NCI-H1694 (cell line): ENCODE measurements at regions not wholly inside any gene's neighbourhood (a gene's known extent, or its start where the extent isn't known, plus 50 kb on each side); places are given as distances from the start of the nearest gene placed in this dataset.
"Not testable (repeated sequence)": the region's sequence is repeated elsewhere in the genome, so short reads cannot be mapped to it uniquely, and the experiment has no call there.

ENCODE experiments used
- DNase-seq: peaks from one replicate; lab custom pipeline; 2025; lab: John Stamatoyannopoulos, UW

- DNase-seq, result no peak
Measured at GRCh38 chr6:6414931-6415330, 94.5 kb upstream of the F13A1 start.

GRCh38 chr6:6417475-6417874 lies 97.0 kb upstream of the F13A1 start:
- DNase-seq, result no peak

DNA sequence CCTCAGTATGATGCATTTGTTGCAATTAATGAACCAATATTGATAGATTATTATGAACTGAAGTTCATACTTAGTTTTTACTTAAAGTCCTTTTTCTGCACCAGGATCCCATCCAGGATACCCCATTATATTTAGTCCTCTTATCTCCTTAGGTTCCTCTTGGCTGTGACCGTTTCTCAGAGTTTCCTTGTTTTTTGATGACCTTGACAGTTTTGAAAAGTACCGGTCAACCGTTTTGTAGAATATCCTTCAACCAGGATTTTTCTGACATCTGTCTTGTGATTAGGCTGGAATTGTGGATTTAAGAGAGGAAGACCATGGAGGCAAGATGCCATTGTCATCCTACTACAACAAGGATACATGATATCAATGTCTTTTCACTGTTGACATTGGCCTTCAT lies 98.0 kb upstream of the F13A1 start:
- DNase-seq, result no peak

DNA sequence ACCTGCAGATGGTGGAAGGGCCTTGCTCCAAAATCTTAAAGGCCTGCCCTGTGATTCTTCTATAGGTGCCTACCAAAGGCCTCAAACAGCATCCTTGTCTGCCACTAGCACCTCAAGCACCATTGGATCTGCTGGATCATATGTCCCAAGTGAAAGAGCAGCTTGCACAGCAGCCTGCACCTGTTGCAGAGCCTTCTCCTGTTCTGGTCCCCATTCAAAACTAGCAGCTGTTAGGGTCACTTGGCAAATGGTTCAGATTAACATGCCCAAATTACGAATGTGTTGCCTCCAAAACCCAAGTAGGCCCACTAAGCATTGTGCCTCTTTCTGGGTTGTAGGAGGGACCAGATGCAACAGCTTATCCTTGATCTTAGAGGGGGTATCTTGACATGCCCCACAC lies 99.6 kb upstream of the F13A1 start:
- DNase-seq, result no peak

DNA sequence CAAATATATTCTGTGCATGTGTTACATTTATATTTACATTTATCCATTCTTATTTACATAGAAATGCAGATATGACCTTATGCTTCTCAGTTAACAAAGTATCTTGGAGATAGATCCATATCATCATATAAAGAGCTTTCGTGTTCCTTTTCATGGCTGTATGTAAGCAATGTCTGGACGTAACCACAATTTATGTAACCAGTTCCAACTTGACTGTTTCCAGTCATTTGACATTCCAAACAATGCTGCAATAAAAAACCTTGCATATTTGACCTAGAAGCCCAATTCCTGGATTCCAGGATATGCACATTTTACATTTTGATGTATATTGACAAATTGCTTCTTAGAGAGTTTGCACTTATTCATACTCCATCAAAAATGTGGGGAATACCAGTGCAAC lies 113.7 kb upstream of the F13A1 start:
- DNase-seq, result no peak

- no peak for DNase-seq
Measured at GRCh38 chr6:6434723-6435122, 114.3 kb upstream of the F13A1 start.

- no peak for DNase-seq
Measured at GRCh38 chr6:6436366-6436765, 115.9 kb upstream of the F13A1 start.

- DNase-seq, result no peak
Measured at GRCh38 chr6:6436946-6437345, 116.5 kb upstream of the F13A1 start.

DNA sequence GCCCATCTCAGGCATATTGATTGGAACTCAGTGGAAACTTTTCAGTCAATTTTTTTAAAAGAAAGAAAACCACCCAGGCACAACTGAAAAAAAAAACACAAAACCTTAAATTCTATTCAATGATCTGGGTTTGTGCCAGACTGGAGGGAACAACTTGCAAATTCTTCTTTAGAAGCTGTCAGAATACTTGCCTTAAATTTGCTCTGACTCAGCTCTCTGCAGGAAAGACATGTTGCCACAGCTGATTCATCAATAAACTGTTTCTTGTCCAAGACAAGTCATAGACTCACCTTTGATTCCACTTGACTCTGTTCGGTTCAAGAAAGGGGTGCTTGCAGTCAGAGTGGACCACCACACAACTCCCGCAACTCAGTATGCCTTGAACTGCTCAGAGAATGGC lies 117.8 kb upstream of the F13A1 start:
- no peak for DNase-seq

GRCh38 chr6:6439778-6440177 lies 119.3 kb upstream of the F13A1 start:
- DNase-seq, result no peak

DNA sequence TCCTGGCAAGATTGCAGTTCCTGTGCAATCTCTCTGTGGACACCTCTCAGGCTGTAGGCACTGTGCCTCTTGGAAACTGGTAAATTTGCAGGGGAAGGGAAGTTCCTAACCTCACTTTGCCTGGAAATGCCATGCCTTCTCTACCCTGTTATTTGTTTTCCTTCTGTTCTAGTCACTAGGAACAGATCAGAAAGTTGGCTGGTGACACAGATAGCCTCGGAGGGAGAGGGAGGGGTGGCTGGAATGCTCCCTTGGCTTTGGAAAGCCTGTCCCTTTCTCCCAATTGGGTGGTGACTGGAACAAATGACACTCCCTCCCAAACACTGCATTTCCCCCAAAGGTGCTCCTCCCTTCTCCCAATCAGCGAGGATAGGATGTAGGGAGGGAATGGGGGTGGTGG lies 131.5 kb upstream of the F13A1 start:
- DNase-seq, result no peak

GRCh38 chr6:6453186-6453585 lies 132.7 kb upstream of the F13A1 start:
- no peak for DNase-seq

- no peak for DNase-seq
Measured at GRCh38 chr6:6455272-6455671, 133.2 kb upstream of the LY86 start.

DNA sequence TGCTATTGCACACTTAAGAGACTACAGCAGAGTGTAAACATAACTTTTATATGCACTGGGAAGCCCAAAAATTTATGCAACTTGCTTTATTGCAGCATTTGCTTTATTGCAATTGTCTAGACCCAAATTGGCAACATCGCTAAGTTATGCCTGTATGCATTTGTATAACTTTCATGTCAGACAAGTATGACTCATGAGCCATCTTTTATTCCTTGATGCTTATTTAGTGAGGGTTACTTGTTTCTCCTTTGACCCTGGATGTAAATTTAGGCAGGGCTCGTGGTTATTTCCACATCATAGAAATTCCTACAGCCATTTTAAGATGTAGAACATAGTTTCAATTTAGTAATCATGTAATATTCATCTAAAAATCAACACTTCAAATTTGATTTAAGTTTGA lies 130.3 kb upstream of the LY86 start:
- no peak for DNase-seq

DNA sequence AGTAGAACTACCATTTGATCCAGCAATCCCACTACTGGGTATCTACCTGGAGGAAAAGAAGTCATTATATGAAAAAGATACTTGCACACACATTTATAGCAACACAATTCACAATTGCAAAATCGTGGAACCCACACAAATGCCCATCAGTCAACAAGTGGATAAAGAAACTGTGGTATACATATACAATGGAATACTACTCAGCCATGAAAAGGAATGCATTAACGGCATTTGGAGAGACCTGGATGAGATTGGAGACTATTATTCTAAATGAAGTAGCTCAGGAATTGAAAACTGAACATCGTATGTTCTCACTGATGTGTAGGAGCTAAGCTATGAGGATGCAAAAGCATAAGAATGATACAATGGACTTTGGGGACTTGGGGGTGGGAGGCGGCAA lies 128.6 kb upstream of the LY86 start:
- not testable (repeated sequence) for DNase-seq

DNA sequence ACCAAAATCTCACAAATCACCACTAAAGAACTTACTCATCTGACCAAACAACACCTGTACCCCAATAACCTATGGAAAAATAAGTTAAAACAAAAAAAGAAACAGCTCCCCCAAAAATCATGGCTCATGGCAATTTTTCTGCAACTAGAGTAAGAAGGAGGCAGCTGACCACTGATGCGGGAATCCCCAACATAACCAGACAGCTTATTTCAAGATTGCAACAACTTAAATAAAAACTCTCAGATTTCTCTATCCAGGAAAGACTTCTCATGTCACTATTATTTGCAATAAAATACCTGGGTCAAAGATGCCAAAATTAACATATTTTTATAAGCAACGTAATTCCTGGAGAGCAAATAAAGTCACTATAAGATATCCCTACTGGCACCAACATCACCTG lies 128.1 kb upstream of the LY86 start:
- DNase-seq, result no peak

DNA sequence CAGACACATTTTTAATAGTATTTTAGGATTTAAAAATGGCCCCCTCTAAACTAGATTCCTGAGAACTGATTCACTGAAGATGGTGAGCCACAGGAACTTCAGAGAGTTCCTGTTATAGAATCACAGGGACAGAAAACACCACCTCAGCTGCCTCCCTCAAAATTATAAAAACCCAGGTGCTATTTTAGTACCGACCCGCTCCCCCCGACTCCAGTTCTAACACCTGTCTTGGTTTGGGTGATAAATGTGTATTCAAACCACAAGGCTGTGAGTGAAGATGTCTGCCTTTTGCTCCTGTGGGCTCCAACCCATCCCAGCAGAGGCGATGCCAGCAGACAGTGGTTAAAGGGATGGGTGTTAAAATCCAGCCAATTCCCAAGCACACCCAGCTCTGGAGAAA lies 127.4 kb upstream of the LY86 start:
- no peak for DNase-seq

- no peak for DNase-seq
Measured at GRCh38 chr6:6466967-6467761, 121.4 kb upstream of the LY86 start.

- no peak for DNase-seq
Measured at GRCh38 chr6:6469074-6469473, 119.4 kb upstream of the LY86 start.

GRCh38 chr6:6470123-6470522 lies 118.4 kb upstream of the LY86 start:
- DNase-seq, result no peak

GRCh38 chr6:6471276-6471675 lies 117.2 kb upstream of the LY86 start:
- DNase-seq, result no peak

GRCh38 chr6:6474170-6474920 lies 114.2 kb upstream of the LY86 start:
- no peak for DNase-seq

GRCh38 chr6:6479785-6480184 lies 108.7 kb upstream of the LY86 start:
- no peak for DNase-seq

DNA sequence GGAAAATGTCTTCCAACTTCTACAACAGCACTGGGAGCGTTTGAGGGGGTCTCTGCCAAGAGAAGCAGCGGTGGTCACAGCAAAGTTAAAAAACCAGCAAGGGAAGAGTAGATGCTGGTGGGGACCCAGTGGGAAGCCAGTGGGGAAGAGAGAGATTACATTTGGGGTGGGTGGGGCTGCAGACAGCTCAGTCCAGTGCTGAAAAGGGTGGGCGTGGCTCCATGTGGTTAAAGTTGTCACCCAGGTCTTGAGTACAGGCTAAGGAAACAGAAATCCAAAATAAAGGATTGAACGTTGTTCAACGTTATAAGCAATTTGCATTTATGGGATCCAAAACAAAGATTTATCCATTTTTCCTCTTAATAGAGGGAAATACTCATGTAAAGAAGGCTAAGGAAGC lies 106.3 kb upstream of the LY86 start:
- DNase-seq, result no peak
